Fibroblast of peridontal ligament (primary cell): ENCODE measurements at regions not wholly inside any gene's neighbourhood (a gene's known extent, or its start where the extent isn't known, plus 50 kb on each side); places are given as distances from the start of the nearest gene placed in this dataset.
"Not testable (repeated sequence)": the region's sequence is repeated elsewhere in the genome, so short reads cannot be mapped to it uniquely, and the experiment has no call there.

Experiments used
- DNase-seq: peaks from one replicate; pipeline ENCODE4 v3.0.0-alpha.2; 2010; ENCODE audit errors: extremely low read depth

- no peak for DNase-seq
Observed at GRCh38 chr11:110514967-110515366, 85.2 kb downstream of the FDX1 start.

DNA sequence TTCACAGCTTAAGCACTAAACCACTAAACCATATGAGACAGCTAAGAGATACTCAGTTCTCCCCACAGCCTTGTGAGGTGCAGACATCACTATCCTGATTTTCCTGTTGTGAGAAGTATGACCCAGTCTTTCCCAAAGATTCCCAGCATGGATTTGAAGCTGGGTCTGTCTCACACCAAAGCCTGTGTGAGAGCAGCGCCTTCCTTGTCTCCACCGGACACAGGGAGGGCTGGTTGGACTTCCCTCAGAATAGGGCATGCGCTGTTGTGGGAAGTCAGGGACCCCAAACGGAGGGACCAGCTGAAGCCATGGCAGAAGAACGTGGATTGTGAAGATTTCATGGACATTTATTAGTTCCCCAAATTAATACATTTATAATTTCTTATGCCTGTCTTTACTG, 87.6 kb downstream of the FDX1 start:
- not testable (repeated sequence) for DNase-seq

DNA sequence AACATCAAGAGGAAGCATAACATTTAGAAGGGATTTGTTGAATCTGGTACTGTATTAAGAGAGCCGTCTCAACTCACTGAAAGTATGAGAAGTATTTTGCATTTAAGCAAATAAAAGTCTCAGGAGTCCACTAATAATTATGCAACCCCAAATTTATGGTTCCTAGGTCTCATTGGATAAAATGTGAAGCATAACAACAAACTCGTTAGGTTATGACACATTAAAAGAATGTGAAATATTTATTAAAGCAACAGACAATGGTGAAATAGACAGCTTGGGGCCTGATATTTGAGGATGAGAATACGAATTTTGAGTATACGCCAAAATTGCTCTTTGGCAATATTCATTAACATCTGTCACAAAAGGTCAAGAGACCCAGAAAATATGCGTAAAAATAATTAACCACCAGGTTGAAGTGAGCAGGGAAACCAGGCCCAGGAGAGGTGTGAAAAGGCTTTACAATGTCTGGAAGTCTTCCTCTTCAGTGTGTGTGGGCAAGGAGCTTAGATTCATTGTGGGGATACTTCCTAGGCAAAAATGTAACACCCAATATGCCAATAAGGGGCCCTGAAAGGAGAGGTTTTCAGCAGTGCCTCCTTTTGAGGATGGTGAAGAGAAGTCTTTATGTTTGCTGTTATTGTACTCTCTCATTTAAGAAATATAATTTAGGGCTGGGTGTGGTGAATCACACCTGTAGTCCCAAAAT, 89.2 kb downstream of the FDX1 start:
- DNase-seq = no peak

- DNase-seq = no peak
Observed at GRCh38 chr11:110519796-110520195, 90.0 kb downstream of the FDX1 start.

DNA sequence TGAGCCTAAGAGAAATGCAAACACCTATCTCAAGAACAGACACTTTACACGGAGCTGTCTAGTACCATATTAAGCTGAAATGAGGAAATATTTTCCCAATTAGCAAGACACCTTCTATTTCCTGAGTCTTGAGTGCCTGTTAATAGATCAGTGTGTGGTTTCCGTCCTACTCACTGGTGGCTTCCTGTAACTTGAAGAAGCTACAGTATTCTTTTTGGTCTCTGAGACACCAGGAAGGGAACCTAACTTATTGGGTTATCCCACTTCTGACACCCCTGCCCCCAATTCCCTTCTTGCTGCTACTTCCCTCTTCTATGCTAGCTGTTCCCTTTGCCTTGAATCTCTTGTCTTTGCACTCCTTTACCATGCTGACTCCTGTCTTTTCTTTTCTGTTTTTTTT, 92.7 kb downstream of the FDX1 start:
- no peak for DNase-seq

DNA sequence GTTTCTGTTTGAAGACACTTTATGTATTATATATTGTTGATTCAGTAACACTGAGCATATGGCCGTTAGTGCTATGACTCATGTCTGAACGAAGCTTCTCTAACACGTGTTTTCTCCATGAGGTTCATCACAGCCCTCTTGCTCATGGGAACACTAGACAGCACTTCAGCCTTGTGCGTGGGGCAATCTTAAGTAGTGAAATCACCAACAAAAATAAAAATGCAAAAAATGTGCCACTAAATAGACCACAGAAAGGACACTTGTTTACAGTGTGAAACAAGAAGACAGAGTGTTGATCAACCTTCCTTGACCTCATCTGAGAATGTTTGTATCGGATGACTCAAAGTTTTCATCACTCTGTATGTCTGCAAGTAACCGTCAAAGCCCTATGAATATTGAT, 94.5 kb downstream of the FDX1 start:
- DNase-seq = peak; percentile 74

DNA sequence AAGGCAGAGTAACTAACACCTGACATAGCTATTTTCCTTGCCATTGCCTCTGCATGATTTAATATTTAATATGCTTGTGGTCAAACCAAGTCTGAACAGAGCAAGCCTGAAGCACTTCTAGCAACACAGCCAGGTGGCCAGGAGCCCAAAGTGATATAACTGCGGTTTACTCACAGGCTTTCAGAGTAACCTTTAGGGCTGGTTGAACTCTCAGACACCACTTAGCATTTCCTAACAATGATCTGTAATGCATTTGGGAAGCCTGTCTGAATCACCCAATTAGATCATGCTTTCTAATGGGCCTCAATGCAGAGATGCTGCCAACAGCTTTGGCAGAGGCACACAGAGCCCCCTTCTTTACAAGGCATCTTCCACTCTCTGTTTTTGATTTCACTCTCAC, 96.1 kb downstream of the FDX1 start:
- DNase-seq = peak; percentile 67

GRCh38 chr11:110526323-110526722, 96.6 kb downstream of the FDX1 start:
- DNase-seq = no peak
